ENCODE measurements at regions not wholly inside any gene's neighbourhood (a gene's known extent, or its start where the extent isn't known, plus 50 kb on each side); places are given as distances from the start of the nearest gene placed in this dataset.
"Not testable (repeated sequence)": the region's sequence is repeated elsewhere in the genome, so short reads cannot be mapped to it uniquely, and the experiment has no call there.

- not testable (repeated sequence) for H3K4me1 Mint-ChIP-seq
These were observed 238.0 kb downstream of the TMEM121 start for GRCh38 chr14:105764254-105764901.

GRCh38 chr14:105765072-105765825 is 238.9 kb downstream of the TMEM121 start:
- H3K4me1 Mint-ChIP-seq, H3K27me3 Mint-ChIP-seq, H3K27ac Mint-ChIP-seq, H3K36me3 Mint-ChIP-seq, H3K9me3 Mint-ChIP-seq, DNase-seq, CTCF ChIA-PET, H3K4me3 Mint-ChIP-seq: not testable (repeated sequence)

More at GRCh38 chr14:105764254-105764901, 238.0 kb downstream of the TMEM121 start:
- CTCF ChIA-PET, H3K36me3 Mint-ChIP-seq, H3K4me3 Mint-ChIP-seq, H3K9me3 Mint-ChIP-seq, DNase-seq, H3K27ac Mint-ChIP-seq: not testable (repeated sequence)
- H3K27me3 Mint-ChIP-seq: peaks cover 10% of the 10 kb centered on the region

- CTCF ChIA-PET: no interaction called here
- no peak overlapping the region for H3K27ac Mint-ChIP-seq
- no peaks in the 10 kb centered on the region for H3K27me3 Mint-ChIP-seq
- DNase-seq: no peak
- H3K4me1 Mint-ChIP-seq: no peaks in the 10 kb centered on the region
- H3K4me3 Mint-ChIP-seq: no peak overlapping the region
- no peaks in the 10 kb centered on the region for H3K9me3 Mint-ChIP-seq
- no peaks in the 10 kb centered on the region for H3K36me3 Mint-ChIP-seq
These were observed 239.7 kb downstream of the TMEM121 start for GRCh38 chr14:105765893-105766614.

GRCh38 chr14:105767315-105767714 is 240.9 kb downstream of the TMEM121 start:
- H3K27ac Mint-ChIP-seq: peak overlapping the region; percentile 58
- no peak overlapping the region for H3K4me3 Mint-ChIP-seq
- CTCF ChIA-PET: no interaction called here
- H3K9me3 Mint-ChIP-seq: no peaks in the 10 kb centered on the region
- no peak for DNase-seq
- H3K36me3 Mint-ChIP-seq: no peaks in the 10 kb centered on the region
- H3K27me3 Mint-ChIP-seq: no peaks in the 10 kb centered on the region
- no peaks in the 10 kb centered on the region for H3K4me1 Mint-ChIP-seq

- H3K9me3 Mint-ChIP-seq, H3K27ac Mint-ChIP-seq, DNase-seq, H3K4me3 Mint-ChIP-seq, CTCF ChIA-PET, H3K27me3 Mint-ChIP-seq, H3K4me1 Mint-ChIP-seq, H3K36me3 Mint-ChIP-seq: not testable (repeated sequence)
These were observed 241.7 kb downstream of the TMEM121 start for GRCh38 chr14:105768039-105768438.

- H3K4me1 Mint-ChIP-seq, H3K4me3 Mint-ChIP-seq, H3K27ac Mint-ChIP-seq, H3K27me3 Mint-ChIP-seq, H3K36me3 Mint-ChIP-seq, DNase-seq, CTCF ChIA-PET, H3K9me3 Mint-ChIP-seq: not testable (repeated sequence)
These were observed 242.8 kb downstream of the TMEM121 start for GRCh38 chr14:105769061-105769730.

GRCh38 chr14:105770619-105771216 is 244.3 kb downstream of the TMEM121 start:
- H3K9me3 Mint-ChIP-seq, H3K36me3 Mint-ChIP-seq, CTCF ChIA-PET, H3K27ac Mint-ChIP-seq, H3K4me3 Mint-ChIP-seq, DNase-seq, H3K4me1 Mint-ChIP-seq: not testable (repeated sequence)
- peaks cover 16% of the 10 kb centered on the region for H3K27me3 Mint-ChIP-seq

- H3K36me3 Mint-ChIP-seq, CTCF ChIA-PET, DNase-seq, H3K4me1 Mint-ChIP-seq, H3K4me3 Mint-ChIP-seq, H3K9me3 Mint-ChIP-seq, H3K27ac Mint-ChIP-seq: not testable (repeated sequence)
- H3K27me3 Mint-ChIP-seq: peaks cover 20% of the 10 kb centered on the region
These were observed 245.2 kb downstream of the TMEM121 start for GRCh38 chr14:105771261-105772226.

GRCh38 chr14:105772710-105773250 is 246.4 kb downstream of the TMEM121 start:
- not testable (repeated sequence) for H3K27ac Mint-ChIP-seq, H3K36me3 Mint-ChIP-seq

GRCh38 chr14:105773584-105773983 is 247.2 kb downstream of the TMEM121 start:
- DNase-seq: no peak
- Mint-ChIP-seq H3K4me1 (peaks cover 2% of the 10 kb centered on the region), H3K36me3 (no peaks in the 10 kb centered on the region), H3K9me3 (peaks cover 8% of the 10 kb centered on the region), H3K27me3 (peaks cover 30% of the 10 kb centered on the region), H3K27ac (no peak overlapping the region), H3K4me3 (no peak overlapping the region)
- CTCF ChIA-PET: no interaction called here

More at GRCh38 chr14:105772710-105773250, 246.4 kb downstream of the TMEM121 start:
- CTCF ChIA-PET, H3K4me3 Mint-ChIP-seq, DNase-seq, H3K9me3 Mint-ChIP-seq, H3K4me1 Mint-ChIP-seq: not testable (repeated sequence)
- peaks cover 30% of the 10 kb centered on the region for H3K27me3 Mint-ChIP-seq

- H3K27ac Mint-ChIP-seq: no peak overlapping the region
These were observed 247.6 kb downstream of the TMEM121 start for GRCh38 chr14:105774001-105774400.

GRCh38 chr14:105774585-105775348 is 248.4 kb downstream of the TMEM121 start:
- H3K36me3 Mint-ChIP-seq, H3K4me1 Mint-ChIP-seq, H3K4me3 Mint-ChIP-seq, CTCF ChIA-PET, DNase-seq, H3K27ac Mint-ChIP-seq: not testable (repeated sequence)
- Mint-ChIP-seq H3K9me3 (peaks cover 17% of the 10 kb centered on the region), H3K27me3 (peaks cover 30% of the 10 kb centered on the region)

More at GRCh38 chr14:105774001-105774400, 247.6 kb downstream of the TMEM121 start:
- no peak for DNase-seq
- Mint-ChIP-seq H3K4me3 (no peak overlapping the region), H3K9me3 (peaks cover 12% of the 10 kb centered on the region), H3K36me3 (no peaks in the 10 kb centered on the region), H3K4me1 (peaks cover 2% of the 10 kb centered on the region), H3K27me3 (peaks cover 30% of the 10 kb centered on the region)
- CTCF ChIA-PET: no interaction called here
